NCI-H1930 (cell line): ENCODE measurements at regions not wholly inside any gene's neighbourhood (a gene's known extent, or its start where the extent isn't known, plus 50 kb on each side); places are given as distances from the start of the nearest gene placed in this dataset.

Experiments
- DNase-seq, 2 experiments: peaks; one replicate each; lab custom pipeline; 2025; lab: John Stamatoyannopoulos, UW

DNA sequence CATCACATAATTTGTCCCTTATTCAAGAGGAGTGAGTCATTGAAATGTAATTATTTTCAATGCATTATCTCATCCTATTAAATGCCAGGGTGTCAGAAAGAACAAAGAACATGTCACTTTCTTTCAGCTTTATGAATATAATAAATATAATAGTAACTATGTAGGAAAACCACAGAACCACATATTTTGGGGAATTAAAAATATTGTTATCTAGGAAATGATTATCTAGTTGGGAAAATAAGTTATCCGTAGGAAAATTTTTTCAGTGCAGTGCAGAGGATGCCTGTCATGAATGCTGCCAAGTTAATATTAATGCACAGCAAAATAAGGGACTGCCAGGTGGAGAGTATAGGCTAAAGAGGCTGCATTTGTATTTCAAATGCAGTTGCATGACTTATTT, 844.8 kb downstream of the MAT2B start:
- DNase-seq: no peak

DNA sequence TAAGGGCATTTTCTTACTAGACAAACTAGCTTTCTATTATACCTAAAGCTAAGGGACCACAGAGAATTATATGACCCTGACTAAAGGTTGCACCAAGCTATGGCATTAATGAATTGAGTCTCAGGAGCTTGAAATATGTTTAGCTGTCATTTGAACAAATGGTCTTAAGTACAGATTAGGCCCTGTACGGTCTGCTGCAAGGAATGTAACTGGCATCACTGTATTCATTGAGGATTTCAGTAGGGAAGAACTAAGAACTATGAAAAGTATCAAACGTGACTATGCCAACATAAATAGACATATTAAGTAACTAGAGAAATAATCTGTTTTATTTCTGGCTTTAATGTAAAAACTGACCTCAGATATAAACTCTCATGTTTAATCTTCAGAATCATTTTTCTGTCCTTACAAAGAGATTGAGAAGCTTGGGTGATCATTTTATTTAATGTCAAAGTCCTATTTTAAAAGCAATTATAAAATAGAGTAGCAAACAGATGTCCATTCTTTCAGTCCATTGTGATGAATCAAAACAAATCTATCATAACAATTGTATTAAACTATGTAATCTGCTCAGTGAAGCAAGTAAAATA, 845.9 kb downstream of the MAT2B start:
- no peak for DNase-seq

DNA sequence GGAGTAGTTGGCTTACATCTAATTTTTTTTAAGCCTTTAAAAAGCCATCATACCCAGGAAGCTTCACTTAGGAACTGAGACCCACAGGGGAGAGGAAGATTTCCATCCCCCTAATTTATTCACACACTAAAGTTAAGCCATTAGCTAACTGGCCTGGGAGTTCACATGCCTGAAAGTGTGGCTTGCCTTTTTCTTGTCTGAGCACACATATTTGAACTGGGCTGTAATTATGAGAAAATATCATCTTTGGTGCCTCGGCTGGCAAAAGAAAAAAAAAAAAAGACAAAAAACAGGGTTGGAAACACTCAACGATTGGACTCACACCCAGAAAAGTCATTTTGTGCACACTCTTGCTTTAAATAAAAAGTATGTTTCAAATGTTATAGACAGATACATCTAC, 847.3 kb downstream of the MAT2B start:
- DNase-seq: no peak

DNA sequence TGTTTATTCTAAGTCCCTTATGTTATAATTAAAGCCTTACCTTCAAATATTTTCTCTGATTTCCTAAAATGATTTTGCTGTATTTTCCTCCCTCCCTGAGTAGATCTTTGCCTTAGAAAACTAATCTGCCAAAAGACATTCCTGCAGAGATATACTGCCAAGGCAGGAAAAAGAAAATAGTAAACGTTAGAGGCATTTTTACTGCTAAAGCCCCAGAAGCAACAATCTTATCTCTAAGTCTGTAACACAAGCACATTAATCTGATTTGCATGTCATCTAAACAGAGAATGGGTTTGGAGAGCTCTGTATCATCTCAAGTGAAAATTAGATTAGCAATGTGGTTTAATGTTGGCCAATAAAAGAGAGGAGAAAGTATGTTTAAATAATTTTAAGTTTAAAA, 847.7 kb downstream of the MAT2B start:
- no peak for DNase-seq

DNA sequence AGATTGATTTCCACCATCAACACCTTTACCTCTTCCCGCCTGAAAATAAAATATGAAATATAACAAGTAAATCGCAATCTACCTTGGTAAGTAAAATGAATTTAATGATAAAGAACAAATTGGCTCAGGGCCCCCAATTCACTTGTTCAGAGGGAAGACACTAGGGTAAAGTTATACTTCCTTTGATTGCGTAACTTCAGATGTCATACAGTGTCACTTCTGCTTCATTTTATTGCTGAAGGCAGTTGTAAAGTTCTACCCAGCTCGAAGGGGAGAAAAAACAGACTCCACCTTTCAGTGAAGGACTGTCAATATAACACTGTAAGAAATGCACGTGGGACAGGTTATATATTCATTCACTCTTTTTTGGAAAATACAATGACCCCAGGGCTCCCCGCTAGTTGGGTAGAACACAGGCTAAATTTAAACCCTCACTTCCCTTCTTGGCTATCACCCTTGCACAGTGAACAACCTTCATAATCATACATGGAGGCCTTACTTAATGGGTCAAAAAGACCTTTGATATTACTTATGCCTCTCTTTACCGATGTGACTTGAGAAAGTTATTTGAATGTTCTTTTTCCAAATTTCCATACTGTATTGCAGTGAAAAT, 848.8 kb downstream of the MAT2B start:
- DNase-seq: no peak

DNA sequence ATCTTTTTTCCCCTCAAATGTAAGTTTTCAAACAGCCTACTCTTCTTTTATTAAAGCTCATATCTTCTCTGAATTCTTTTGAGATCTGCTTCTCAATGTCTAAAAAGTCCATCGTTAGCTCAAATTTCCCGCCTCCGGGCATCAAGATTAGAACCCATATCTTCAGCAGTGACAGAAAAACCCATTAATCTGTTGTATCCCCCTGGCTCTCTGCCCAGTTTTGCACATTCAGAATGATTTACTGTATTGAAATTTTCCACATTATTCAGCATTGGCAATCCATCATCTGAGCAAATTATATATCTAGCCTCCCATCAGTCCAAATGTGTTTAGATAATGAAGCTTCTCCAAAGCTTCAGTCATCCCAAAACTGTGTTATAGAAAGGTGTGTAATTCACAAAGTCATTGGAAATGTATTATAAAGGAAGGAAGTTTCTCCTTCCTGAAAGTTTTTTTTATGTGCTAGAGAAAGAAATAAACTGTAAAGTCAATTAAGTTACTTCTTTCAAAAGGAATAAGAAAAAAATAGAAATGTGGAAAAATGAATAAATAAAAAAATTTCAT, 849.9 kb downstream of the MAT2B start:
- no peak for DNase-seq

DNA sequence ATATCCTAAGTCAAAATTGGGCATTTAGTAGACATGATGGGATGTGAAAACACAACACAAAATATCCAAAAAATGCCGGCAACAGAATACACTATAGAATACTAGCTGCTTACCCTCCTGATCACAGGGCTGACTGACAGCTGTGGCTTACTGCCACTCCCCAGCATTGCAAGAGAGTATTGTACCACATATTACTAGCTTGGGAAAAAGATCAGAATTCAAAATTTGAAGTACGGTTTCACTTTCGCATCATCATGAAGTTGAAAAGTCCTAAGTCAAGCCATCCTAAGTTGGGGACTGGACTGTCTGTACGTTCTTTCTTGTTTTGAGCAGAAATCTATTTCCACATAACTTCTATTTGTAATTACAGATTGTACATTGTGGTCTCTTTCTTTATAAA, 851.4 kb downstream of the MAT2B start:
- DNase-seq: no peak

DNA sequence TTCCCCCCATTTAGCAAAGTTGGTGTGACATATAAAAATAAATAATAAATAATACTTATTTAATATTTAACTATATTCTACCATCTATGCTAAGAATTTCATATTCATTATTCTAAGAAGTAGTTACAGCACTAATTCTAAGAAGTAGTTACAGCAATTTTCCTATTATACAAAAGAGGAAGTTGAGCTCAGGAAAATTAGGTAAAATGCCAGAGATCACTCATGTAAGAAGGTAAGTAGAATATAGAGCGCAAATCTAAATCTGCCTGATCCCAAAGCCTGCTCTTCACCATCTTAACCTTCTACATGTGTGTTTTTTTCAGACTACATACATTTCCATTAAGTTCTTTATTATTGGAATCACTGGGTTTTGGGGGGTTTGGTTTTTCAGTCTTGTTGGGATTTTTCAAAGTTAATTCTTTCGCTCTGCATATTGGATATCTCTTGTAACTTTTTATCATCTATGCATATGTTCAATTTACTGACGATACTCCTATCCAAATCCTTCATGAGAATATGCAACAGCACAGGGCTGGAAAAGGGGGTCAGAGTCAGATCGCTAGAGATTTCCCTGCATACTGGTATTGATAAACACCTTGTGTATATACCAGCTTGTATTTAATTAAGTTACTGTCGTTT, 852.1 kb downstream of the MAT2B start:
- no peak for DNase-seq

DNA sequence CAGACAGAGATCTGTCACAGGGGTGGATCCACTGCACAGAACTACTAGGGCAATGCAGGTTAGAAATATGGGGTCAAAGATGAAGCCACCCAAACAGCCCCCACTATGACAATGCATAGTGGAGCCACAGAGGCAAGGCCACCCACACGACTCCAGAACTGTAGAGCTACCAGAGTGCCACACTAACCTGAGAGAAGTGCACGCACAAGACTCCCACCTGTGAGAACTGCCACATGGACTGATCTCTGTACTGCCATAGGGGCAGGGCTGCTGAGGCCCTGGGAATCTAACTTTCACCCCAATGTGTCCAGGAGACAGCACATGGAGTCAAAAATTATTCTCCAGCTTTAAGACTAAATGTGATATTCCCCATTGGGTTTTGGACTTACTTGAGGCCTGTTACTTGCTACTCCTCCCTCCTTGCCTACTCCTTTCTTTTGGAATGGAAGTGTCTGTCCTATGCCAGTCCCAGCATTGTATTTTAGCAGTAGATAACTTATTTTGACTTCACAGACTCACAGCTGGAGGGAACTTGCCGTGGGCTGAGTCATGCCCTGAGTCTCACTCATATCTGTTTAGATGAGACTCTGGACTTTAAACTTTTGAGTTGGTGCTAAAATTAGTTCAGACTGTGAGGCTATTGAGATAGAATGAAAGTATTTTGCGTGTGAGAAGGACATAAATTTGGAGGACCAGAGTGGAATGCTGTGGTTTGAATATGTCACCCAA, 853.3 kb downstream of the MAT2B start:
- DNase-seq: no peak

DNA sequence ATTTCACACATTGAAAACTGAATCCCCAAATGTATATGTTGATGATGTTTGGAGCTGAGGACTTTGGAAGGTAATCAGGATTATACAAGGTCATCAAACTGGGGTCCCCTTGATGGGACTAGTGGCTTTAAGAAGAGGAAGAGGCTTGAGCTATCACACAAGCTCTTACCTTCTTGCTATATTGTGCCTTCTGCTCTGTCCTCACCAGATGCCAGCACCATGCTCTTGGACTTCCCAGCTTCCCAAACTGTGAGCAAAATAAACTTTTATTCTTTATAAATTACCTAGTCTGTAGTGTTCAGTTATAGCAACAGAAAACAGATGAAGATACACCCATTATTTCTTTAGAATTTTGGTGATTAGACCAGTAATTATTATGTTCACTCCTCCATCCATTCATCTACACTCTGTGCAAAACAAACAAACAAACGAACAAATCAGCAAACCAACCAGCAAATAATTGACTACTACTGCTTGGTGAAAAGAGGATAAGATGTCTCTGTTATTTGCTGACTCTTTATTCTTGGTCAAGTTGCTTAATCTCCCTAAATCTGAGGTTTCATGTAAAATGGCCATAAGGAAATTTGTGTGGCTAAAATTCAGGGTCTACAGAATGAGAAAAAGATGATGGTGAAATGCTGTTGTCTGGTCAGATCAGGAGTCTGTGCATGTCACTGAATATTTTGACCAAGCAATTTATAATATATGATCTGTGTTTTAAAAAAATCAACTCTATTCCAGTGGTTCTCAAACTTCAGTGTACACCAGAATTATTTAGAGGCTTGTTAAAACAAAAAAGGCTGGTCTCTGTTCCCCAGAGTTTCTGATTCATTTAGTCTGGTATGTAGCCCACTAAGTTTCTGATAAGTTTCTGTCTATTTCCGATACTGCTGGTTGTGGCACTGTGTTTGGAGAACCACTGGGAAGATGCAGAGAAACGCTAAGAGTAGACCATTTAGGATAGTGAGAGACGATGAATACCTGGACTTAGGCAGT, 854.1 kb downstream of the MAT2B start:
- no peak for DNase-seq

DNA sequence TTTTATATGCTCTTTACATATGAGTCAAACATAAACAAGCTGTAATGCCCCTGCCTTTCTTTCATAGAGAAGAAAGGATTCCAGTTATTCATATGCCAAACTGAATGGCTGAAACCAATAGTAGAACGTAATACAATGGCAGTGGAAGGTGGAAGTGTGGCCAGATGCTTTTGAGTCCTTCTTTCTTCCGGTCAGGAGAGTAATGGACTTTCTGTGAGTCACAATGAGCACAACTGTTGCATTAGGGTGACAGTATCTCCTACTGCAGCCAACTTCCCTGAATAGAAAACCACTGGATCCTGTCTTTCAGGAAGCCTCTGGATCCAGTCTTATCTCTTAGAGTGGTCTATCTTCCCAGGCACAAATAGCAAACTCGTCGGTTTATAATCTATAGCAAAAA, 855.2 kb downstream of the MAT2B start:
- DNase-seq: no peak

DNA sequence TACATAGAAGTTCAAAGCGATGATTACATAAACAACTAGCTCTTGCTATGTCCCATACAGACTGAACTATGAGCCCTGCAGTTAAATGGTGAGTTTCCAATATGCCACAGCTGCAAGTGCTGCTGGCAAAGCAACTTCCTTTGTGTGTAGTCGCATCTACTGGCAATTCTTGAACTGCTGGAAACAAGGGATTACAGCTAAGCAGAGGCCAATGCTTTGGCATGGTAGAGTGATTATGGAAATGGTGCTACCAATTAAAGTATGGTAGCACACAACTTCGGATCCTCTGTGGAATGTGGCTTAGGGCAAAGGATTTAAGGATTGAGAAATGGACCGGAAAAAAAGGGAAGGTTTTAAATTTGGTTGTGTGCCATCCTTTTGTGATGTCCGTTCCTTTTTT, 856.6 kb downstream of the MAT2B start:
- no peak for DNase-seq

DNA sequence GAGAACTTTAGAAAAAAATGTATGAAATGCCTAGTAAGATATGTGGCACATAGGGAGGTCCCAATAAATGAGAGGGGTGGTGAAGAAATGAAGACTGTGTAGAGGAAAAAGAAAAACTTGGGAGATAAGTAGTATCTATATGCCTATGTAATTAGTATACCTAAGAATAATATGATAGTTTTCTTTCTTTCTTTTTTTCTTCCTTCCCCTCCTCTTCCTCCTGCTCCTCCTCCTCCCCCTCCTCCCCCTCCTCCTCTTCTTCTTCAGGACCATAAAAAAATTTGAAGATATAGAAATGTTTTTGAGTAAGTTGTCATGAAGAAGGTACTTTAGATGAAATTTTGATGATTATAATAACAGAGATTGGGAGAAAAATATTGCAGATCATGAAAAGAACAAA, 857.4 kb downstream of the MAT2B start:
- DNase-seq: no peak

DNA sequence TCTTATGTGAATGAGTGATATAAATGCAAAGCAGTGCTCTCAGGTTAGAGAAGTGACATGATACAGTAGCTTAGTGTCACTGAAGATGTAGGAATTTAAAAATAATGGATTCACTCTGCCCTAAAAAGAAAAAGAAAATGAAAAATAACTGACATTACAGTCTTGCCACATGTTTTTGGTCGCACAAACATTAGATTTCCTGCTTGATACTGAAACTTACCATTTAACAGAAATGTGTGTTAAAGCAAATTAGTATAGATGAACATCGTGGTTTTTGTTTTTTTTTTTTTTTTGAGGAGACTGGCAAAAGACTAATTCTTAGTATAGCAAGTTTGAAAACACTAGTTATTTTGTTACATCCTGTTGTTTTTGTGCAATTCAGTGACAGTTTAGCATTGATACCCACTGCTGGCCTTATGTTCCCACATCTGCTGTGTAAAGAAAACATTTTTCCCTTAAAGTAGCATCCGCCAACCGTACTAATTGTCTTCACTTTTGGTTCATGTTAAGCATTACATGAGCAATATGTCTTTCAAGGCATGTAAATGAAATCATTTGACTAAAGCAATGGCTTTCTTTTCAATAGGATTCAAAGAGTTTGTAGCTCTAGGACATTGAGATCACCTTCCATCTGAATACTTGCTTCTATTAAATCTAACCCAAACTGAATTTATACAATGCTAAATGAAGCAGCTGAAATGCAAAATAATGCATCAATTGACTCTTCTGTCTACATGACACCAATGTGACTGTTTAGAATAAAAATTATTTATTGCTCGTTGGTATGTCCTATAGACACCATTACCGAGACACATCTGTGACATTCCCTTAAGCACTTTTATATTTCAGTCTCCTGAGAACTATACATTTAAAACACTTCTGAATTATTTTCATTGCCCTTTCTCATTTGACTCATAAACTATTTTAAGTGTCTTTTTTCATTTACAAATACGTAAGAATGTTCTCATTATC, 859.1 kb downstream of the MAT2B start:
- no peak for DNase-seq

DNA sequence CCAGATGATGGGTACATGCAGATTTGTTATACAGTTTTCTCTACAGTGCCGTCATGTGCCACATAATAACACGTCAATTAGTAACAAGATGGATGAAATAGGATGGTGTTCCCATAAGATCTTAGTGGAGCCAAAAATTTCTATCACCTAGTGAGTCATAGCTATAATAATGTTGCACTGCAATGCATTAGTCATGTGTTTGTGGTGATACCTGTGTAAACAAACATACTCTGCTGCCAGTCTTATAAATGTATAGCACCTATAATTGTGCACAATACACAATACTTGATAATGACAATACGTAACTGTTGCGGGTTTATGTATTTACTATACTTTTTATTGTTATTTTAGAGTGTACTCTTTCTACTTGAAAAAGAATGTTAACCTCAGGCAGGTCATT, 865.4 kb downstream of the MAT2B start:
- no peak for DNase-seq

DNA sequence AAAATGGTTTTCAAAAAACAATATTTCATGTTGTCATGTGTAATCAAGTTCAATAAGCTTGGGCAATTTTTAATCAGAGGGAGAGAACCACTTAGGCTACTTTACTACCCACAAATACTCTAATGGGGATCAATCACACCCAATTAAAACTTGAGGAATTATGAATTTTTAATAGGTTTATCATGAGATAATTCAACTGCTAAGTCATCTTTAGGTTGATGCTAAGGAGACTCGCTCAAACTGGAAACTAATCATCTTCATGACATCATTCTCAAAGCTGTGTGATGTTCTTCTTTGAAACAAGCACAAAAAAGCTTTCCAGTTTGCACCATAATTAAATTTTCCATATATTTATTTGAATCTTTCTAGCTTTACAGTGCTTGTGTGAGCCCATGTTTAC, 867.5 kb downstream of the MAT2B start:
- DNase-seq: no peak

DNA sequence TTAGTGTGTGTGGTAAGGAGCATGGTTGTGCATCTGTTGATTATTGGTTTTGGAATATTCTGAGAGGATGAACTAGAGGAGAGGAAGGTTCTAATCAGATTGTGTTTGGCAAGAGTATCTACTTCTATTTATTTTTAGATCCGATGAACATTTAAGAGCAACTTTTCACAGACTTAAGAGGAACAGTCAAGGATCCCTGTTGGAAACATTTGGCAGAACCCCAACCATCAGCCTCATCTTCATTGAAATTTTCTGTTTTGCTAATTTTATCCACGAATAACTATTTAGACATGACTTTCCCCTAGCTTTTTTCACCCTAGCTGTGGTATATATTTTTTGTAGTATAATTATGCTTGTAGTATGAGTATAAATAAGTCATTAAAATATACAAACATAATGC, 868.5 kb downstream of the MAT2B start:
- DNase-seq: no peak

DNA sequence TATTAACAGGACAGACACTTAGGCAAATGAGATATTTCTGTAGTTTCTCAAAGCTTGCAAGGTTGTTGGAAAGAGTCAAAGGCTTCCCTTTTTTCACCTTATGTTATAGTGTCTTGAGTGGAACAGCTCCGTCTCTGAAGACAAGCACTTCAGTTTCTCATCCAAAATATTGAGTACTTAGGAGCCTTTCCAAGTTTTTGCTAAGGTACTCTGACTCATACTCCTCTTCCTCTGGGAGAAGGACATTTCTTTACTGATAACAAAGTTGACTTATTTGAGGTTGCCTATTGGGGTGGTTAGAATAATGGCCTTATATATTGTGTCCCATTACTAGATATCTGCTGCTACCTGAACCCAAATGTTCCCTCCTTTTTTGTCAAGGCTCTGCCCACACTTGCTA, 869.6 kb downstream of the MAT2B start:
- DNase-seq: no peak

DNA sequence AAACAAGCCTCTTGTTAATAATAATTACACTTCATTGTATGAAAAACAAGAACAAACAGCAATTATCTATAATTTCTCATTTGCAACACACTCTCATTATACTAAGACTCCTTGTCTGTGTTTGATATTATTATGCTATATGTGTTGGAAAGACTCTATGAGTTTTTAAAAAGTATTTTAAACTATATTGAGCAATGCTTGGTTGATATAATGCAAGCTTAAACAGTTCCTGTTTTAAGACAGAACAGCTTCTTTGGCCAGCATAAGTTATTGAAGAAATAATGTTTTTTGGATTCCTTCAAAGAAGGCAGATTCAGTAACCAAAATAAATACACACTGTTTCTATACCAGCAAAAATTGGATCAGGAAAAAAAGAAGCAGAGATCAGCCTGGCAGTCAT, 871.4 kb downstream of the MAT2B start:
- no peak for DNase-seq

DNA sequence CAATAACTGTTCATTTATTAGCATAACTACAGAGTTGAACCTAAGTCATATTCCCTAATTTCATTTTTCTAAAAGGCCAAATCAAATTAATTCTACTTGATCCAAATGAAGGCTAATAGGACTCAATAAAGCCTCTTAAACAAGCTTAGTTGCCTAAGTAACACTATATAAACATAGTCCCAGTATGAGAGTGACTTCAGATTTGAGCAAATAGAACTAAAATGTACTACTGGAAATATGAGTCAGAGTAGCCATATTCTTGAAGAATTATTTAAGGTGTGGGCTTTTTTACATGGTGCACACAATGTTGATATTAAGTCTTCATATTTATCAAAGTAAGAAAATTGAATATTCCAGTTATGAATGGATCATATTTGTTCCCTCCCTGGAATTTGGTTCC, 872.3 kb downstream of the MAT2B start:
- no peak for DNase-seq
